ENCODE measurements at regions not wholly inside any gene's neighbourhood (a gene's known extent, or its start where the extent isn't known, plus 50 kb on each side); places are given as distances from the start of the nearest gene placed in this dataset.

DNA sequence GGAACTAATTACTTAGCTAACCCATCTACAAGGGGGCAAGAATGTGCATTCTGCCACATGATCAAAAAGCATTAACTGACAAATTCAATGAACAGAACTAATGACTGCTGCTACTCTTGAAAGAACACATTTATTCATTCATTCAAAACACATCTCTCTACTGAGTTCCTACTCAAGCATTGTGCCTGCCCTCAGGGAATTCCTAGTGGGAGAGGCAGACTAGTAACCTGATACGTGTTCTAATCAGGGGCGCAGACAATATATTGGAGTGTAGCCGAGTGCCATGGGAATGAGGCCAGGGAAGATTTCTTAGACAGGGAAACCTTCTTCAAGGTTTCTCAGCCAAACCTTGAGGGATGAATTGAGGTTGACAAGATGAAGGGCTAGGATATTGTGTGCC lies 56.7 kb upstream of the PAPPA start:
- TF ChIP-seq, protein P1, sequence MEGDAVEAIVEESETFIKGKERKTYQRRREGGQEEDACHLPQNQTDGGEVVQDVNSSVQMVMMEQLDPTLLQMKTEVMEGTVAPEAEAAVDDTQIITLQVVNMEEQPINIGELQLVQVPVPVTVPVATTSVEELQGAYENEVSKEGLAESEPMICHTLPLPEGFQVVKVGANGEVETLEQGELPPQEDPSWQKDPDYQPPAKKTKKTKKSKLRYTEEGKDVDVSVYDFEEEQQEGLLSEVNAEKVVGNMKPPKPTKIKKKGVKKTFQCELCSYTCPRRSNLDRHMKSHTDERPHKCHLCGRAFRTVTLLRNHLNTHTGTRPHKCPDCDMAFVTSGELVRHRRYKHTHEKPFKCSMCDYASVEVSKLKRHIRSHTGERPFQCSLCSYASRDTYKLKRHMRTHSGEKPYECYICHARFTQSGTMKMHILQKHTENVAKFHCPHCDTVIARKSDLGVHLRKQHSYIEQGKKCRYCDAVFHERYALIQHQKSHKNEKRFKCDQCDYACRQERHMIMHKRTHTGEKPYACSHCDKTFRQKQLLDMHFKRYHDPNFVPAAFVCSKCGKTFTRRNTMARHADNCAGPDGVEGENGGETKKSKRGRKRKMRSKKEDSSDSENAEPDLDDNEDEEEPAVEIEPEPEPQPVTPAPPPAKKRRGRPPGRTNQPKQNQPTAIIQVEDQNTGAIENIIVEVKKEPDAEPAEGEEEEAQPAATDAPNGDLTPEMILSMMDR (IDR thresholded peaks at IDR 0.05; ENCODE audit: insufficient read depth, low read length, poor library complexity, severe bottlenecking), result no peak
- TF ChIP-seq EZH2phosphoT487 (conservative IDR thresholded peaks at IDR 0.05; ENCODE audit: low read length), result no peak
